IMR-90 (cell line): ENCODE measurements at regions not wholly inside any gene's neighbourhood (a gene's known extent, or its start where the extent isn't known, plus 50 kb on each side); places are given as distances from the start of the nearest gene placed in this dataset.

ENCODE experiments used
- ATAC-seq: fragments of 200-7000 bp; cut with Tn5 transposase; 2 replicates; pipeline ENCODE4 v1.9.1; 2020; ENCODE audit warnings: low read depth, mild to moderate bottlenecking, moderate library complexity
- BruUV-seq: library from RNA; stranded (reverse); fragments of 400-500 nt; replicated peaks from 2 replicates; lab custom pipeline; 2021; lab: Mats Ljungman, UMichigan
- CTCF ChIA-PET: fragments of 300-600 bp; formaldehyde crosslinking; extraction: SDS; loops from one replicate; lab custom pipeline; 2021; ENCODE audit warnings: antibody characterized with exemption; lab: Yijun Ruan, JAX
- POLR2A ChIA-PET: fragments of 300-600 bp; sonication (Branson Sonifier 250); formaldehyde crosslinking; loops from one replicate; lab custom pipeline; 2022; ENCODE audit warnings: antibody characterized with exemption; ENCODE audit not compliant: unreplicated experiment; lab: Charles Lee
- DNase-seq: peaks from one replicate; pipeline ENCODE4 v3.0.0; 2013
- H2AFZ ChIP-seq: replicated peaks from 2 replicates; pipeline ENCODE3; 2013; ENCODE audit warnings: low read length, mild to moderate bottlenecking; ENCODE audit not compliant: poor library complexity
- H2AK5ac ChIP-seq: 2 replicates; pipeline ENCODE4 v1.6.1; 2013; ENCODE audit warnings: low read depth, low read length, inconsistent platforms
- H2AK9ac ChIP-seq: replicated peaks from 2 replicates; pipeline ENCODE3; 2013; ENCODE audit warnings: mild to moderate bottlenecking, low read depth, low read length, moderate library complexity; ENCODE audit not compliant: poor library complexity
- H2BK120ac ChIP-seq: 2 replicates; pipeline ENCODE4 v1.6.1; 2013; ENCODE audit warnings: low read depth, low read length, inconsistent platforms
- H2BK15ac ChIP-seq: 3 replicates; pipeline ENCODE4 v1.6.1; 2013; ENCODE audit warnings: low read depth, low read length, inconsistent platforms
- H2BK20ac ChIP-seq: 2 replicates; pipeline ENCODE4 v1.6.1; 2013; ENCODE audit warnings: low read depth, mild to moderate bottlenecking, inconsistent platforms, low read length, moderate library complexity
- H2BK5ac ChIP-seq: 2 replicates; pipeline ENCODE4 v1.6.1; 2013; ENCODE audit warnings: mild to moderate bottlenecking, low read depth, low read length, inconsistent platforms; ENCODE audit not compliant: poor library complexity, severe bottlenecking
- H3K14ac ChIP-seq: replicated peaks from 2 replicates; pipeline ENCODE4 v1.6.1; 2013; ENCODE audit warnings: low read depth, low read length, inconsistent platforms
- H3K18ac ChIP-seq: 2 replicates; pipeline ENCODE4 v1.6.1; 2013; ENCODE audit warnings: low read depth, low read length, control low read depth
- H3K23ac ChIP-seq: 2 replicates; pipeline ENCODE4 v1.6.1; 2013; ENCODE audit warnings: low read depth, low read length, inconsistent platforms
- H3K27ac ChIP-seq: 2 replicates; pipeline ENCODE4 v1.5.1; 2013; ENCODE audit warnings: mild to moderate bottlenecking, control low read depth, low read length; ENCODE audit not compliant: insufficient read depth
- H3K27me3 ChIP-seq: 2 replicates; pipeline ENCODE4 v1.6.1; 2013; ENCODE audit warnings: low read length; ENCODE audit not compliant: control insufficient read depth, insufficient read depth
- H3K36me3 ChIP-seq: 2 replicates; pipeline ENCODE4 v1.6.1; 2013; ENCODE audit warnings: low read length, mixed read lengths; ENCODE audit not compliant: control insufficient read depth, insufficient read depth
- H3K4ac ChIP-seq: 2 replicates; pipeline ENCODE4 v1.6.1; 2013; ENCODE audit warnings: low read depth, low read length, inconsistent platforms
- H3K4me1 ChIP-seq: 2 replicates; pipeline ENCODE4 v1.6.1; 2013; ENCODE audit warnings: low read length, mixed read lengths; ENCODE audit not compliant: control insufficient read depth, insufficient read depth
- H3K4me2 ChIP-seq: 2 replicates; pipeline ENCODE4 v1.6.1; 2013; ENCODE audit warnings: low read depth, mild to moderate bottlenecking, control low read depth, low read length, moderate library complexity
- H3K4me3 ChIP-seq: 2 replicates; pipeline ENCODE4 v1.5.1; 2013; ENCODE audit warnings: low read depth, mild to moderate bottlenecking, control low read depth, low read length, moderate library complexity; ENCODE audit not compliant: insufficient read depth
- H3K56ac ChIP-seq: 2 replicates; pipeline ENCODE4 v1.6.1; 2013; ENCODE audit warnings: low read length, inconsistent platforms; ENCODE audit not compliant: insufficient read depth; ENCODE audit errors: extremely low read depth
- H3K79me1 ChIP-seq, 2 experiments: 2 replicates each; pipeline ENCODE4 v1.6.1; 2013; ENCODE audit warnings: low read length in 2 of 2, inconsistent platforms in 1 of 2, low read depth in 1 of 2
- H3K9ac ChIP-seq: 2 replicates; pipeline ENCODE4 v1.6.1; 2013; ENCODE audit warnings: low read depth, low read length, control low read depth
- H3K9me1 ChIP-seq: 2 replicates; pipeline ENCODE4 v1.6.1; 2013; ENCODE audit warnings: low read length, inconsistent platforms; ENCODE audit not compliant: insufficient read depth
- H3K9me3 ChIP-seq: 2 replicates; pipeline ENCODE4 v1.6.1; 2013; ENCODE audit warnings: low read length; ENCODE audit not compliant: control insufficient read depth, insufficient read depth
- H4K20me1 ChIP-seq: 2 replicates; pipeline ENCODE4 v1.6.1; 2013; ENCODE audit warnings: low read length, inconsistent platforms; ENCODE audit not compliant: insufficient read depth
- H4K5ac ChIP-seq: 2 replicates; pipeline ENCODE4 v1.6.1; 2013; ENCODE audit warnings: mild to moderate bottlenecking, low read depth, low read length, control low read depth
- H4K8ac ChIP-seq, 2 experiments: 2 replicates each; pipeline ENCODE4 v1.6.1; 2013; ENCODE audit warnings: low read depth in 2 of 2, low read length in 2 of 2, control low read depth in 1 of 2, inconsistent platforms in 1 of 2
- H4K91ac ChIP-seq: 2 replicates; pipeline ENCODE4 v1.6.1; 2013; ENCODE audit warnings: low read depth, low read length, inconsistent platforms; ENCODE audit not compliant: insufficient read depth
- CHD1 ChIP-seq: IDR thresholded peaks from 2 replicates; pipeline ENCODE4 v1.6.1; 2012; ENCODE audit warnings: low read depth, low read length, improper control_type of control experiment
- WGBS, 2 experiments: methylation state at CpG; one replicate each; pipeline versions ENCODE4 v1.1.5 to v1.1.7; 2013; ENCODE audit warnings: missing lambda C conversion rate in 2 of 2; ENCODE audit not compliant: insufficient read length in 1 of 2; ENCODE audit errors: extremely low coverage in 2 of 2; 5-methylcytosine and 5-hydroxymethylcytosine counted together
- dilution Hi-C: fragments of 300-500 bp; cut with HindIII; formaldehyde crosslinking; loops from one replicate; pipeline ENCODE4 v1.14.3; 2018; ENCODE audit warnings: low sequenced_read_pairs; ENCODE audit not compliant: unreplicated experiment
- in situ Hi-C: fragments of 300-500 bp; cut with MboI; formaldehyde crosslinking; loops from 3 replicates; pipeline ENCODE4 v1.14.3; 2019; ENCODE audit warnings: low sequenced_read_pairs, inconsistent platforms, mixed read lengths
- intact Hi-C: fragments of 100-400 bp; cut with micrococcal nuclease; formaldehyde crosslinking; loops from 2 replicates; pipeline ENCODE4 v1.10.0; 2022
- TF ChIP-seq, protein P1 (sequence below): fragments of 150-350 bp; IDR thresholded peaks from 2 replicates; pipeline ENCODE4 v1.6.1; 2016; ENCODE audit warnings: low read depth, mild to moderate bottlenecking, low read length, moderate library complexity, borderline replicate concordance

- Histone ChIP-seq H3K9me3 (no peaks in the 10 kb centered on the region), H3K4me3 (no peak overlapping the region), H3K56ac (no peak overlapping the region), H4K20me1 (no peaks in the 10 kb centered on the region), H4K5ac (no peak overlapping the region), H2BK5ac (no peak overlapping the region), H3K4ac (no peak overlapping the region), H2BK15ac (no peak overlapping the region), H2AFZ (no peak overlapping the region), H4K91ac (no peak overlapping the region), H3K9ac (no peak overlapping the region), H3K23ac (no peak overlapping the region), H3K27me3 (peaks cover 3% of the 10 kb centered on the region; the same call in 1 of the 2 replicates), H2AK5ac (no peak overlapping the region), H2BK120ac (no peak overlapping the region), H3K18ac (no peak overlapping the region), H3K4me1 (peaks cover 1% of the 10 kb centered on the region; the same call in 1 of the 2 replicates), H3K79me1 (no peaks in the 10 kb centered on the region), H3K4me2 (no peak overlapping the region), H3K36me3 (no peaks in the 10 kb centered on the region), H2BK20ac (no peak overlapping the region), H3K14ac (no peak overlapping the region), H3K27ac (no peak overlapping the region), H2AK9ac (no peak overlapping the region), H4K8ac (no peak overlapping the region), H3K9me1 (no peaks in the 10 kb centered on the region)
- in situ Hi-C loops = no loop called here
- intact Hi-C loops = no loop called here
- CTCF ChIA-PET = no interaction called here
- dilution Hi-C loops = no loop called here
- POLR2A ChIA-PET = no interaction called here
- ATAC-seq = no peak
- no TSS peak for BruUV-seq
- WGBS, 2 experiments = 40% methylated on average over 1 of the region's 10 CpGs; no CpG with 5 or more reads in 1 of the 2 experiments
- no peak for DNase-seq
- TF ChIP-seq, protein P1, sequence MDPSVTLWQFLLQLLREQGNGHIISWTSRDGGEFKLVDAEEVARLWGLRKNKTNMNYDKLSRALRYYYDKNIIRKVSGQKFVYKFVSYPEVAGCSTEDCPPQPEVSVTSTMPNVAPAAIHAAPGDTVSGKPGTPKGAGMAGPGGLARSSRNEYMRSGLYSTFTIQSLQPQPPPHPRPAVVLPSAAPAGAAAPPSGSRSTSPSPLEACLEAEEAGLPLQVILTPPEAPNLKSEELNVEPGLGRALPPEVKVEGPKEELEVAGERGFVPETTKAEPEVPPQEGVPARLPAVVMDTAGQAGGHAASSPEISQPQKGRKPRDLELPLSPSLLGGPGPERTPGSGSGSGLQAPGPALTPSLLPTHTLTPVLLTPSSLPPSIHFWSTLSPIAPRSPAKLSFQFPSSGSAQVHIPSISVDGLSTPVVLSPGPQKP = no peak
- no peak for TF ChIP-seq CHD1
Measured at GRCh38 chr2:7721413-7721995, 804.3 kb downstream of the RNF144A start.
